ENCODE measurements at regions not wholly inside any gene's neighbourhood (a gene's known extent, or its start where the extent isn't known, plus 50 kb on each side); places are given as distances from the start of the nearest gene placed in this dataset.

- H3K4me1 ChIP-seq (ENCODE audit: control insufficient read depth, insufficient read depth, low read length): no peaks in the 10 kb centered on the region
- intact Hi-C loops (cut with DNase I): no loop called here
- no peak overlapping the region for H3K27ac ChIP-seq (ENCODE audit: low read length)
- no peaks in the 10 kb centered on the region for H3K27me3 ChIP-seq (ENCODE audit: control insufficient read depth, insufficient read depth)
- DNase-seq: no peak
- no peak overlapping the region for H3K4me3 ChIP-seq (ENCODE audit: low read length)
- H3K9me3 ChIP-seq (ENCODE audit: control insufficient read depth, low read length): no peaks in the 10 kb centered on the region
- no peak for ATAC-seq
- 79% methylated on average over 3 of the region's 3 CpGs for WGBS
Measured at GRCh38 chr10:83089335-83089734, 1050.0 kb upstream of the GHITM start.

GRCh38 chr10:83104616-83105015 lies 1034.7 kb upstream of the GHITM start:
- H3K27ac ChIP-seq (ENCODE audit: low read length): no peak overlapping the region
- DNase-seq: no peak
- ATAC-seq: no peak
- intact Hi-C loops (cut with DNase I): no loop called here
- H3K4me1 ChIP-seq (ENCODE audit: control insufficient read depth, insufficient read depth, low read length): no peaks in the 10 kb centered on the region
- no peaks in the 10 kb centered on the region for H3K9me3 ChIP-seq (ENCODE audit: control insufficient read depth, low read length)
- H3K4me3 ChIP-seq (ENCODE audit: low read length): no peak overlapping the region
- 75% methylated on average over 3 of the region's 3 CpGs for WGBS
- H3K27me3 ChIP-seq (ENCODE audit: control insufficient read depth, insufficient read depth): no peaks in the 10 kb centered on the region

GRCh38 chr10:83108565-83109333 lies 1030.6 kb upstream of the GHITM start:
- DNase-seq (peak in 1 of 3 donors; percentile 28), ATAC-seq (peak in 1 of 2 donors; percentile 26)
- no peak overlapping the region for H3K4me3 ChIP-seq (ENCODE audit: low read length)
- no peak overlapping the region for H3K27ac ChIP-seq (ENCODE audit: low read length)
- intact Hi-C loops (cut with DNase I): no loop called here
- 90% methylated on average over 7 of the region's 7 CpGs for WGBS
- H3K27me3 ChIP-seq (ENCODE audit: control insufficient read depth, insufficient read depth): no peaks in the 10 kb centered on the region
- no peaks in the 10 kb centered on the region for H3K4me1 ChIP-seq (ENCODE audit: control insufficient read depth, insufficient read depth, low read length)
- no peaks in the 10 kb centered on the region for H3K9me3 ChIP-seq (ENCODE audit: control insufficient read depth, low read length)

GRCh38 chr10:83119346-83119745 lies 1020.0 kb upstream of the GHITM start:
- Histone ChIP-seq H3K4me3 (ENCODE audit: low read length) (no peak overlapping the region), H3K27ac (ENCODE audit: low read length) (no peak overlapping the region), H3K9me3 (ENCODE audit: control insufficient read depth, low read length) (no peaks in the 10 kb centered on the region), H3K27me3 (ENCODE audit: control insufficient read depth, insufficient read depth) (no peaks in the 10 kb centered on the region), H3K4me1 (ENCODE audit: control insufficient read depth, insufficient read depth, low read length) (no peaks in the 10 kb centered on the region)
- ATAC-seq: no peak
- intact Hi-C loops (cut with DNase I): no loop called here
- 78% methylated on average over 1 of the region's 1 CpG for WGBS
- no peak for DNase-seq

- 61% methylated on average over 2 of the region's 2 CpGs for WGBS
- intact Hi-C loops (cut with DNase I): no loop called here
Measured at GRCh38 chr10:83122336-83122735, 1017.0 kb upstream of the GHITM start.

GRCh38 chr10:83127942-83128575 lies 1011.2 kb upstream of the GHITM start:
- H3K9me3 ChIP-seq (ENCODE audit: control insufficient read depth, low read length): no peaks in the 10 kb centered on the region
- DNase-seq (no peak), ATAC-seq (no peak)
- H3K27ac ChIP-seq (ENCODE audit: low read length): no peak overlapping the region
- H3K27me3 ChIP-seq (ENCODE audit: control insufficient read depth, insufficient read depth): no peaks in the 10 kb centered on the region
- H3K4me1 ChIP-seq (ENCODE audit: control insufficient read depth, insufficient read depth, low read length): no peaks in the 10 kb centered on the region
- 90% methylated on average over 6 of the region's 6 CpGs for WGBS
- intact Hi-C loops (cut with DNase I): no loop called here
- no peak overlapping the region for H3K4me3 ChIP-seq (ENCODE audit: low read length)

More at GRCh38 chr10:83122336-83122735, 1017.0 kb upstream of the GHITM start:
- no peaks in the 10 kb centered on the region for H3K9me3 ChIP-seq (ENCODE audit: control insufficient read depth, low read length)
- H3K27ac ChIP-seq (ENCODE audit: low read length): no peak overlapping the region
- DNase-seq: no peak
- ATAC-seq: no peak
- no peaks in the 10 kb centered on the region for H3K4me1 ChIP-seq (ENCODE audit: control insufficient read depth, insufficient read depth, low read length)
- no peak overlapping the region for H3K4me3 ChIP-seq (ENCODE audit: low read length)
- no peaks in the 10 kb centered on the region for H3K27me3 ChIP-seq (ENCODE audit: control insufficient read depth, insufficient read depth)

GRCh38 chr10:83140811-83141210 lies 998.5 kb upstream of the GHITM start:
- DNase-seq (no peak), ATAC-seq (no peak)
- WGBS: 59% methylated on average over 1 of the region's 1 CpG
- intact Hi-C loops (cut with DNase I): no loop called here
- Histone ChIP-seq H3K4me1 (ENCODE audit: control insufficient read depth, insufficient read depth, low read length) (no peaks in the 10 kb centered on the region), H3K27me3 (ENCODE audit: control insufficient read depth, insufficient read depth) (no peaks in the 10 kb centered on the region), H3K9me3 (ENCODE audit: control insufficient read depth, low read length) (no peaks in the 10 kb centered on the region), H3K4me3 (ENCODE audit: low read length) (no peak overlapping the region), H3K27ac (ENCODE audit: low read length) (no peak overlapping the region)

- Histone ChIP-seq H3K27ac (ENCODE audit: low read length) (no peak overlapping the region), H3K9me3 (ENCODE audit: control insufficient read depth, low read length) (no peaks in the 10 kb centered on the region), H3K27me3 (ENCODE audit: control insufficient read depth, insufficient read depth) (no peaks in the 10 kb centered on the region), H3K4me3 (ENCODE audit: low read length) (no peak overlapping the region), H3K4me1 (ENCODE audit: control insufficient read depth, insufficient read depth, low read length) (no peaks in the 10 kb centered on the region)
- intact Hi-C loops (cut with DNase I): no loop called here
- 83% methylated on average over 3 of the region's 3 CpGs for WGBS
- DNase-seq: no peak
- ATAC-seq: no peak
Measured at GRCh38 chr10:83142074-83142563, 997.2 kb upstream of the GHITM start.

- DNase-seq: no peak
- no peaks in the 10 kb centered on the region for H3K27me3 ChIP-seq (ENCODE audit: control insufficient read depth, insufficient read depth)
- no peak overlapping the region for H3K4me3 ChIP-seq (ENCODE audit: low read length)
- intact Hi-C loops (cut with DNase I): no loop called here
- no peaks in the 10 kb centered on the region for H3K9me3 ChIP-seq (ENCODE audit: control insufficient read depth, low read length)
- no peak for ATAC-seq
- no peak overlapping the region for H3K27ac ChIP-seq (ENCODE audit: low read length)
- no peaks in the 10 kb centered on the region for H3K4me1 ChIP-seq (ENCODE audit: control insufficient read depth, insufficient read depth, low read length)
Measured at GRCh38 chr10:83144461-83144860, 994.8 kb upstream of the GHITM start.

- no peak overlapping the region for H3K4me3 ChIP-seq (ENCODE audit: low read length)
- DNase-seq (peak in 1 of 3 donors; percentile 31), ATAC-seq (no peak)
- no peak overlapping the region for H3K27ac ChIP-seq (ENCODE audit: low read length)
- WGBS: 78% methylated on average over 10 of the region's 10 CpGs
- no peaks in the 10 kb centered on the region for H3K4me1 ChIP-seq (ENCODE audit: control insufficient read depth, insufficient read depth, low read length)
- no peaks in the 10 kb centered on the region for H3K9me3 ChIP-seq (ENCODE audit: control insufficient read depth, low read length)
- intact Hi-C loops (cut with DNase I): no loop called here
- no peaks in the 10 kb centered on the region for H3K27me3 ChIP-seq (ENCODE audit: control insufficient read depth, insufficient read depth)
Measured at GRCh38 chr10:83153714-83154113, 985.6 kb upstream of the GHITM start.

- DNase-seq: no peak
- intact Hi-C loops (cut with DNase I): no loop called here
- no peak for ATAC-seq
- 40% methylated on average over 3 of the region's 3 CpGs for WGBS
- H3K4me1 ChIP-seq (ENCODE audit: control insufficient read depth, insufficient read depth, low read length): no peaks in the 10 kb centered on the region
- no peaks in the 10 kb centered on the region for H3K9me3 ChIP-seq (ENCODE audit: control insufficient read depth, low read length)
- H3K27me3 ChIP-seq (ENCODE audit: control insufficient read depth, insufficient read depth): no peaks in the 10 kb centered on the region
- no peak overlapping the region for H3K27ac ChIP-seq (ENCODE audit: low read length)
- H3K4me3 ChIP-seq (ENCODE audit: low read length): no peak overlapping the region
Measured at GRCh38 chr10:83164156-83164555, 975.2 kb upstream of the GHITM start.
